NCI-H226 (cell line): ENCODE measurements at regions not wholly inside any gene's neighbourhood (a gene's known extent, or its start where the extent isn't known, plus 50 kb on each side); places are given as distances from the start of the nearest gene placed in this dataset.
"Not testable (repeated sequence)": the region's sequence is repeated elsewhere in the genome, so short reads cannot be mapped to it uniquely, and the experiment has no call there.

Experiments used
- DNase-seq: peaks from one replicate; pipeline ENCODE4 v3.0.0-alpha.2; 2015

DNA sequence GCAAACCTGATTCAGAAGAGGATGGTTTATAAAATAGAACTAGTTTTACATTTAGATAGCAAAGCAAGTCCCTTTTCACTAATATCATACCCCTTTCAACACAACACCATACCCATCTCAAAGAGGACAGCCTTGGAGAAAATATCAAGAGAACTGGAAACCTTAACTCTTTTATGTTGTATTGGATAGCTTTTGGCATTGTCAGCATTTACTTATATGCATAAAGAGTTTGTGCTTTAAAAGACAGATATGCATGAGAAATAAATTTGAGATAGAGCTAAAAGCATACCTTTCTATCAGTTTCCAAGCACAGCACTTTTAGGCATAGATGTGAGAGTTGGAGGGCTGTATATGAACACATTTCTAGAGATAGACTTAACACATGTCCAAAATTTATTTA is 799.3 kb upstream of the ACO1 start:
- DNase-seq, result no peak

- no peak for DNase-seq
These were observed 797.3 kb upstream of the ACO1 start for GRCh38 chr9:31587146-31587545.

DNA sequence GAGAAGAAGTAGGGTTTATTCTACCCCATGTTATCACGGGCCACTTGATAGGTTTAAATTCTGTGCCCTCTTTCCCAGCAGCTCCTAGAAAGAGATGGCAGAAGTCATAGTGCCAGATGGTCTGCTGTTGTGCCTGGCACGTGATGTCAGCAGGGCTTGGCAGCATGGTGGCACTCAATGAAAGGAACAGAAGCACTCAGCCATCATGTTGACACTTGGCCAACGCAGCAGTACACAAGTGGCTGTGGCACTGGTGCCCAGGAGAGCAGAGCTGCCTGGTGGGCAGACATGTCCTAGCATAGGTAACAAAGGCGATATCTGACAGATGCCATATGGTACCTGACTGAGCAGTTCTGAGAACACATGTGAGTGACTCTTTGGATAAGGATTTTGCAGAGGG is 796.4 kb upstream of the ACO1 start:
- no peak for DNase-seq

GRCh38 chr9:31588756-31589155 is 795.7 kb upstream of the ACO1 start:
- no peak for DNase-seq

DNA sequence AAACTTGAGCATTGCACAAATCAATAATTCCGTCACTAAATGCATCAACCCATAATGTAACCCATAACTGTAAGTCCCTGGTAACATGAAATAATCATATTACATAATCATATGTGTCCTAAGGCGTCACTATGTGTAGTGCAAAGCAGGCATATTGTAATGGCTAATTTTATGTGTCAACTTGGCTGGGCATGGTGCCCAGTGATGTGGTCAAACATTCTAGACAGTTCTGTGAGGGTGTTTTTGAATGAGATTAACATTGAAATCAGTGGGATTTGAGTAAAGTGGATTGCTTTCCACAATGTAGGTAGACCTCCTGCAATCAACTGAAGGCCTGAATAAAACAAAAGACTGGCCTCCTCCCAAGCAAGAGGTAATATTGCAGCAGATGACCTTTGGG is 794.4 kb upstream of the ACO1 start:
- no peak for DNase-seq

- DNase-seq, result not testable (repeated sequence)
These were observed 787.4 kb upstream of the ACO1 start for GRCh38 chr9:31597086-31597485.

- DNase-seq, result peak; percentile 67
These were observed 786.5 kb upstream of the ACO1 start for GRCh38 chr9:31597977-31598376.

DNA sequence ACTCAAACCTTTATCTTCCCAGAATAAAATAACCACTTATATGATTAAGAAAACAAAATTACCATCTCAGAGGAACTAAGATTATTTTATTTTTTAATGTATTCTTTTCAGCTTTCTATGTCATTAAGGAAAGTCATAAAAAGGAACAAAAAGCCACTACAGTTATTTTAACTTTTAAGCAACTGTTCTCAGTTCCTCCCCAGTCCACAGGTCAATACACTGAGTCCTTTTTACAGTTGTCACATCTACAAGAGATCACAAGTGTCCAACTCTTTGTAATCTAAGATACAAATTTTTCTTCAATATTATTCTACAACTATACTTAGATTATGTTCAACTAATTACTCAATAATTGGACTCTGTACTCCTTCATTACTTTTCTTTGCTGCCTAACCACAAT is 782.8 kb upstream of the ACO1 start:
- DNase-seq, result no peak

GRCh38 chr9:31604531-31604930 is 779.9 kb upstream of the ACO1 start:
- DNase-seq, result no peak

DNA sequence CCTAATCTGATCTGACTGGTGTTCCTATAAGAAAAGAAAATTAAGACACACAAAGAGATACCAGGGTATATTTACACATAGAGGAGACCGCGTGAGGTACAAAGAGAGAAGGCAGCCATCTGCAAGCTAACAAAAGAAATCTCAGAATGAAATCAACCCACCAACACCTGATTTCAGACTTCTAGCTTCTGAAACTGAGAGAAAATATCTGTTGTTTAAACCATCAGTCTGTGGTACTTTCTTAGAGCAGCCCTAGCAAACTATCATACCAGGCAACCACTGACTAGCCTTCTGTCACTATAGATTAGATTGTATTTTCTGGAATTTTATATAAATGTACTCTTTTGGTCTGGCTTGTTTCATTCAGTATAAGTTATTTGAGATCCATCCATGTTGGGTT is 779.3 kb upstream of the ACO1 start:
- DNase-seq, result no peak

- no peak for DNase-seq
These were observed 777.8 kb upstream of the ACO1 start for GRCh38 chr9:31606678-31607077.

DNA sequence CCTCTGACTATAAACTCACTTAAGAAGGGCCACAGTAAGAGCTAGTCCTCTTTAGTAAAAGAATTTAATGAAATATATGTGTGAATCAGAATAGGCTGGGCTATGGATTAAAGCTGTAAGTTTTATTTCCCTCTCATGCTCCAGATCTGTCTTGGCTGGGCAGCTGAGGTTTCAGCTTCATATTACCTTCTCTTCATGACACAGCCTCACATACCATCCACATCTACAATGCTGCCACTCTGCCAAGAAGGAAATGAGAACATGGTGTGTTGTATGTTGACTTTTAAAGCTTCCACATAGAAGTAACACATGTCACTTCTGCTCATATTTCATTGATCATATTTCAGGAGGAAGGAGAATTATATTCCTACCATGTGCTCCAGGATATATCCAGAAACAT is 776.0 kb upstream of the ACO1 start:
- DNase-seq, result peak; percentile 18

DNA sequence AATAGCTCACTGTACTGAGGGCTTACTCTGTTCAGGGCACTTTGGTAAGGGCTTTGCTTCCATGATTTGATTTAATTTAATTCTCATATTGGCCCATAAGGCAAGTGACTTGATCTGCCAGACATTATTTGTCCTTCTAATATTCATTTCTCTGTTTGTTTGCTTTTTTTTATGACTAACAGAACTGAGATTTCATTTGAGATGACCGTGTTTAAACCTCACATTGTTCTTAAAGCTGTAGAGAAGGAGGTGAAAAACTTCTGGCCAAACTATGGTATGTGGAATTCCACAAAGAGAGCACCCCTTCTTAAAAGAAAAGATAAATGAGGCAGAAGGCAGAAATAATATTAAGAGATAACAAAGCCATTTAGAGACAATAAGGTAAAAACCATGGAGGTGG is 775.6 kb upstream of the ACO1 start:
- DNase-seq, result no peak

DNA sequence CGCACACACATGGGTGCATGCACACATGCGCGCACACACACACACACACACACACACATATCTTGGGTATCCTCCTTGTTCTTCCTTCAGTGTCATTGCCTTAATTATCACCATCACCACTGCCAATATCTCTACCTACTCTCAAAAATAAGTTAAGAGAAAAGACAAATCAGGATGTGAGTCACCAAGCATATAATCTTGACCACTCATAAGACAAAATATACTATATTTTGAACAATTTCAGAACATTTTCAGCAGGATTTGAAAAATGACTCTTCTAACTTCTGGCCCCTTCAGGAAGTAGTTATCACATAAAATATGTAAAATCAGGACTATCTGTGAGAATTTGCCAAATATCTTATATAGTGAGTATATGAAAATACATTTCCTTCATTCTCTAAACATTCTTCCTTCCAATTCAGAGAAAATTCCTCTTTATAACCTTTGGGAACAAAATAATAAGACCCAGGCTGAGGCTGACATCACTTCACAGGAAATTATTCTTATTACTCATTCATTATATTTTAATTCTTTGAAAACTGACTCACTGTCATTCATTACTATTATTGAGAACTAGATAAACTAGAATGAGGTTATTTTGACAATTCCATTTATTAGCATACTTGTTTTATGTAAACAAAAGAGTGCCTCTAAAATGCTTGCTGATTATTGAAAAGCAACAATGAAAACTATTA is 772.0 kb upstream of the ACO1 start:
- peak; percentile 16 for DNase-seq

DNA sequence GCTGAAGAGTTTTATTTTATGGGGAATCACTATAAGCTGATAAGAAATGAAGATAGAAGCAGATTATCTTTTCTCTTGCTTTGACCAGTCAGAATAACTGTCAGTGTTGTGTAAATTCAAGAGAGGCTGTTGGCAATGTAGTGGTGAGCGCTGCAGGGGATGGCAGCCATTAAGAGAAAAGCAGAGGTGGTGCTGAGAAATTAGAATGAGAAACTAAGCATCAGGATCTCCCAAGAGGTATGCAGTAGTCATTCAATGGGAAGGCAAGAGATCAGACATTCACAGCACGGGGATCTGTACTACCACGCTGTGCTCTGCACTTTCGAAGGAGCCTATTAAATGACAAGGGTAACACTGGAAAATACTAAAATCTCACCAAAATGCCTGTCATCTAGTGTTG is 768.5 kb upstream of the ACO1 start:
- no peak for DNase-seq

DNA sequence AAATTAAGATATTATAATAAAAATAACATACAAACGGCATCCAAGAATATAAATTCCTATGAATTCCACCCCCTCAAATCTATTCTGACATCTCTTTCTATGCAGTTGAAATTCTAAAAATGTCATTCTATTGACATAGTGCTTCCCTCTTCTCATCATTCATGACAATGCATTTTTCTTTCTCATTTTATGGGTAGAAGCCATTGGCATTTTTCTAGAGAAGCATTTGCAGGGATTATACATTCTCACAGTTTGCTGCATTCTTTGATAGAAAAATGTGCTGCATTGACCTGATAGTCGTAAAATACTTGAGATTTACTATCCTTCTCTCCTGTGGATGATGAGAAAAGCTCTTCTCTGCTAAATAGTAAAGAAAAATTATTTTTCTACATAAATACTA is 760.9 kb upstream of the ACO1 start:
- DNase-seq, result no peak

DNA sequence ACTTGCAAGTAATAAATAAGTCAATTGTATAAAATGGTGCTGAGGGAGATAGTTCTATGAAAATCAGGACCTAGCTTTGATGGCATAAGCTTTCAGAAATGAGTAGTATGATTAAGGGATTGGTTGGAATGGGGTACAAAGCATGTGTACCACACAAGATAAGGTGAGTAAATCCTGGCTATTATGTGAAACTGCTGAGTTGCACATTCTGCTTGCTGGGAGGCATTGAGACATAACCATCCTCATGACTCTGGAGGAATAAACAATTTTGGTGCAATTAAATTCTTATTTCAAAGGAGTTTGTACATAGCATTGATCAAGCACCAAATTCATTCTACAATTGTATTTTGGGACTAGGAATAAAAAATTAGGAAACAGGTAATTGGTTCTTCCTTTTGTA is 755.2 kb upstream of the ACO1 start:
- DNase-seq, result no peak

DNA sequence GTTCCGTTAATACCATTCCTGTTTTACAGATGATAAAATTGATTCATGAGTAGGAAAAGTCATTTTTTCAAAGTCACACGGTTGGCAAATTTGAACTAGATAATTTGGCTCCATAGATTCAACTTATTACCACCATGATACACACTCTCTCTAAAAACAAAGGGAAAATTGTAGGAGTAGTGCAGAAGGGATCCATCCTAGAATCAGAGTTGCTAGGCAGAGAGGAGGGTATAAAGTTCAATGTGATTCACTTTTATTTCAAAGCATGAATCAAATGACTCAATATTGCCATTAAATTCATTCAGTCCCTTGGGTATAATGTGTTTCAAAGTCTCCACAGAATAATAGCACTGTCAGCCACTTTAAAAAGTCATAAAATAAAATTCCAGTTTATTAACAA is 747.2 kb upstream of the ACO1 start:
- DNase-seq, result no peak

GRCh38 chr9:31637861-31638260 is 746.6 kb upstream of the ACO1 start:
- no peak for DNase-seq

- DNase-seq, result no peak
These were observed 745.0 kb upstream of the ACO1 start for GRCh38 chr9:31639451-31639850.

DNA sequence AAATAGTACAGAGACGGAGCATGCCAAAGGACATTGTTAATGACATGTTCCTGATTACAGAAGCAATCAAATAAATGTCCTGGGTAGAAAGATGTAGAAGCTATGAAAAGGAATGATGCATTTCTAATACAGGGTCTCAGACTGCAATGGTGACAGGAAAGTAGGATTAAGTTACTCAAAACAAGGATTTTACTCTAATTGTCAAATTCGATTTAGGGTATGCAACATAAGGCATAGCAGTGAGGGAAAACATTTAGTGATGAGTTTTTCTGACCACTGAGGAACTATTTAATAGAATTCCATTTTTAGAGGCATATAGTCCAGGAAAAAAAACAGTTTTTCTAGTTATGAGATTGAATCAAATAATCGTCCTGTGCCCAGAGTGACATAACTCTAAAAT is 715.1 kb upstream of the ACO1 start:
- DNase-seq, result no peak

GRCh38 chr9:31671011-31671410 is 713.4 kb upstream of the ACO1 start:
- DNase-seq, result no peak

- DNase-seq, result no peak
These were observed 710.2 kb upstream of the ACO1 start for GRCh38 chr9:31674264-31674663.

DNA sequence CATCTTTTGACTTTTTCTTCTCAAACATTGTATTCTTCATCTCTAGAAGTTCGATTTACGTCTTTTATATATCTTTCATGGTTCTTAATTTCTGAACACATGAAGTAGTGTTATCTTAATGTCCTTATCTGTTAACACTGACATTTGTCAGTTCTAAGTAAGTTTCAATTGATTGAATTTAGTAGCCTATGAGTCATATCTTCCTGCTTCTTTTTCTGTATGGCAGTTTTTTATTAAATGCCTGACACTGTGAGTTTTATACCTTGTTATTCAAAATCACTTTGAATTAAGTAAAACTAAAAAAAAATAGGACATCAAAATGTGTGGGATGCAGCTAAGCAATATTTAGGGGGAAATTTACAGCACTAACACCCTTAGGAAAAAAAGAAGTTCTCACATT is 707.0 kb upstream of the ACO1 start:
- DNase-seq, result no peak

- no peak for DNase-seq
These were observed 706.6 kb upstream of the ACO1 start for GRCh38 chr9:31677877-31678276.

- no peak for DNase-seq
These were observed 701.3 kb upstream of the ACO1 start for GRCh38 chr9:31683116-31683515.
